ENCODE measurements at regions not wholly inside any gene's neighbourhood (a gene's known extent, or its start where the extent isn't known, plus 50 kb on each side); places are given as distances from the start of the nearest gene placed in this dataset.
A peak's percentile ranks its signal among the peaks of the same experiment; 100 is the strongest.
"Not testable (repeated sequence)": the region's sequence is repeated elsewhere in the genome, so short reads cannot be mapped to it uniquely, and the experiment has no call there.

DNA sequence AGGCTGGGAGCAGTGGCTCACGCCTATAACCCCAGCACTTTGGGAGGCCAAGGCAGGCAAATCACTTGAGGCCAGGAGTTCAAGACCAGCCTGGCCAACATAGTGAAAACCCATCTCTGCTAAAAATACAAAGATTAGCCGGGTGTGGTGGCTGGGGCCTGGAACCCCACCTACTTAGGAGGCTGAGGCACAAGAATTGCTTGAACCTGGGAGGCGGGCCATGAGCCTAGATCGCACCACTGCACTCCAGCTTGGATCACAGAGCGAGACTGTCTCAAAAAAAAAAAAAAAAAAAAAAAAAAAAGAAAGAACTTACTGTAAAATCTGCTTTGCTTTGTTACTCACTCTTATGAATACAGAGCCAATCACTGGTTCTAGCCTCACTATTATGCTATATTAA lies 166.4 kb upstream of the TMCC3 start:
- not testable (repeated sequence) for H3K4me1 ChIP-seq (ENCODE audit: control insufficient read depth, insufficient read depth, low read length); DNase-seq; H3K9me3 ChIP-seq (ENCODE audit: control insufficient read depth, low read depth, low read length); H3K4me3 ChIP-seq (ENCODE audit: low read length); H3K27me3 ChIP-seq (ENCODE audit: control insufficient read depth, insufficient read depth, low read length); H3K36me3 ChIP-seq (ENCODE audit: control insufficient read depth, insufficient read depth, low read length); H3K27ac ChIP-seq (ENCODE audit: low read length)
- no CpG with 5 or more reads among the region's 5 CpGs for WGBS (ENCODE audit: insufficient coverage, low lambda C conversion rate)

GRCh38 chr12:94815958-94816357 lies 165.6 kb upstream of the TMCC3 start:
- H3K9me3 ChIP-seq (ENCODE audit: control insufficient read depth, low read depth, low read length), result peaks cover 12% of the 10 kb centered on the region
- H3K27ac ChIP-seq (ENCODE audit: low read length), result no peak overlapping the region
- no peaks in the 10 kb centered on the region for H3K27me3 ChIP-seq (ENCODE audit: control insufficient read depth, insufficient read depth, low read length)
- no peaks in the 10 kb centered on the region for H3K36me3 ChIP-seq (ENCODE audit: control insufficient read depth, insufficient read depth, low read length)
- no CpG with 5 or more reads among the region's 7 CpGs for WGBS (ENCODE audit: insufficient coverage, low lambda C conversion rate)
- DNase-seq, result no peak
- H3K4me1 ChIP-seq (ENCODE audit: control insufficient read depth, insufficient read depth, low read length), result no peaks in the 10 kb centered on the region
- H3K4me3 ChIP-seq (ENCODE audit: low read length), result no peak overlapping the region

- no peaks in the 10 kb centered on the region for H3K36me3 ChIP-seq (ENCODE audit: control insufficient read depth, insufficient read depth, low read length)
- no peak for DNase-seq
- no CpG with 5 or more reads among the region's 2 CpGs for WGBS (ENCODE audit: insufficient coverage, low lambda C conversion rate)
- no peak overlapping the region for H3K4me3 ChIP-seq (ENCODE audit: low read length)
- H3K4me1 ChIP-seq (ENCODE audit: control insufficient read depth, insufficient read depth, low read length), result no peaks in the 10 kb centered on the region
- H3K9me3 ChIP-seq (ENCODE audit: control insufficient read depth, low read depth, low read length), result peaks cover 15% of the 10 kb centered on the region
- H3K27ac ChIP-seq (ENCODE audit: low read length), result no peak overlapping the region
- no peaks in the 10 kb centered on the region for H3K27me3 ChIP-seq (ENCODE audit: control insufficient read depth, insufficient read depth, low read length)
Observed at GRCh38 chr12:94815450-94815849, 165.1 kb upstream of the TMCC3 start.

DNA sequence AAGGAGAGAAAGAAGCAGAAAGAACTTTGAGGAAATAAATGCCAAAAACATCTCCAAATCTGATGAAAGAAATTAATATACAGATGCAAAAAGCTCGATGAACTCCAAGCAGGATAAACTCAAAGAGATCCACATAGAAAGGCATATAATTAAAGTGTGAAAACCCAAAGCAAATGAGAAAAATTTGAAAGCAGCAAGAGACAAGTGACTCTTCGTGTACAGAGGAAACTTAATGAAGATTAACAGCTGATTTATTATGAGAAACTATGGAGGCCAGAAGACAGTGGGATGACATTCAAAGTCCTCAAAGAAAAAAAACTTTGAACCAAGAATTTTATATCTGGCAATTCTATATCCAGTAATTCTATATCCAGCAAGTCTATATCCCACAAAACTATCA lies 163.0 kb upstream of the TMCC3 start:
- DNase-seq, result no peak
- Histone ChIP-seq H3K27me3 (ENCODE audit: control insufficient read depth, insufficient read depth, low read length) (no peaks in the 10 kb centered on the region), H3K36me3 (ENCODE audit: control insufficient read depth, insufficient read depth, low read length) (no peaks in the 10 kb centered on the region), H3K9me3 (ENCODE audit: control insufficient read depth, low read depth, low read length) (peaks cover 15% of the 10 kb centered on the region), H3K4me1 (ENCODE audit: control insufficient read depth, insufficient read depth, low read length) (no peaks in the 10 kb centered on the region), H3K27ac (ENCODE audit: low read length) (no peak overlapping the region), H3K4me3 (ENCODE audit: low read length) (no peak overlapping the region)
- 100% methylated on average over 1 of the region's 2 CpGs for WGBS (ENCODE audit: insufficient coverage, low lambda C conversion rate)

DNA sequence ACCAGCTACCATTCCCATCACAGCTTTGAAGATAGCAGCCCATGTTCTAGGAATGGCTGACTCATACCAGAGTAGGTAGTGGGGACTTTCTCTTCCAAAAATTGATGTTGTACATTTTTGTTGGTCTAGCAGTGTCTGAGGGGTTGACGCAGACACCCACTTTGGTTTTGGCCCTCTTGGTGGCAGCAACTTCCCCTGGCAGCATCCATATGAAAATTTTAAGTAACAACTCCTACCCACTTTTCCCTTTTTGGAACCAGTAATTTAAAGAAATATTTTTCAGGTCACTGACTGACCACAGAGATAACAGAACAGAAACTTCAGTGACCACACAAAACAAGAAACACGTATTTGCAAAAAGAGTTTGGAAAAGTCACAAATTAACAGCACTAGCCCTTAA lies 162.0 kb upstream of the TMCC3 start:
- H3K4me1 ChIP-seq (ENCODE audit: control insufficient read depth, insufficient read depth, low read length), result peaks cover 4% of the 10 kb centered on the region
- peaks cover 15% of the 10 kb centered on the region for H3K9me3 ChIP-seq (ENCODE audit: control insufficient read depth, low read depth, low read length)
- no peak overlapping the region for H3K27ac ChIP-seq (ENCODE audit: low read length)
- H3K36me3 ChIP-seq (ENCODE audit: control insufficient read depth, insufficient read depth, low read length), result no peaks in the 10 kb centered on the region
- no peak overlapping the region for H3K4me3 ChIP-seq (ENCODE audit: low read length)
- H3K27me3 ChIP-seq (ENCODE audit: control insufficient read depth, insufficient read depth, low read length), result no peaks in the 10 kb centered on the region
- WGBS (ENCODE audit: insufficient coverage, low lambda C conversion rate), result 89% methylated on average over 1 of the region's 2 CpGs
- DNase-seq, result no peak

GRCh38 chr12:94811611-94812010 lies 161.3 kb upstream of the TMCC3 start:
- Histone ChIP-seq H3K4me3 (ENCODE audit: low read length) (no peak overlapping the region), H3K4me1 (ENCODE audit: control insufficient read depth, insufficient read depth, low read length) (peaks cover 4% of the 10 kb centered on the region), H3K27me3 (ENCODE audit: control insufficient read depth, insufficient read depth, low read length) (no peaks in the 10 kb centered on the region), H3K36me3 (ENCODE audit: control insufficient read depth, insufficient read depth, low read length) (no peaks in the 10 kb centered on the region), H3K27ac (ENCODE audit: low read length) (no peak overlapping the region), H3K9me3 (ENCODE audit: control insufficient read depth, low read depth, low read length) (peaks cover 15% of the 10 kb centered on the region)
- no peak for DNase-seq

DNA sequence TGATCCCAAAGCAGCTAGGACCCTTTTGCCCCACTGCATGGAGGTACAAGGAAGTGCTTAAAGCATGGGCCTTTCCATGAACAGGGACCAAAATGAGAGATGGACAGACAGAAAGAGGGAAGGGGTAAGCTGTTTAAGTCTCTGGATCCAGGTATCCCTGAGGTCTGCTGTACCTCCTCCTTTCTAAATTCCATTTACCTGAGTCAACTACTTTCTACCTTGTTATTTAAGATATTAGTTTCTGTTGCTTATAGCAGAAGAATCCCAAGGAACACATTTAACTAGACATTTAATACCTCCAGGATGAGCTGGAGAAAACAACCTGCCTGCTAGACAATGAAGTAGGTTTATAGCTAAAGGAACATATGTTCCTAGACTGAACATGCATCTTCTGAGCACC lies 157.6 kb upstream of the TMCC3 start:
- peaks cover 7% of the 10 kb centered on the region for H3K9me3 ChIP-seq (ENCODE audit: control insufficient read depth, low read depth, low read length)
- DNase-seq, result no peak
- H3K36me3 ChIP-seq (ENCODE audit: control insufficient read depth, insufficient read depth, low read length), result no peaks in the 10 kb centered on the region
- peaks cover 7% of the 10 kb centered on the region for H3K4me1 ChIP-seq (ENCODE audit: control insufficient read depth, insufficient read depth, low read length)
- H3K27me3 ChIP-seq (ENCODE audit: control insufficient read depth, insufficient read depth, low read length), result no peaks in the 10 kb centered on the region
- no peak overlapping the region for H3K4me3 ChIP-seq (ENCODE audit: low read length)
- no peak overlapping the region for H3K27ac ChIP-seq (ENCODE audit: low read length)

DNA sequence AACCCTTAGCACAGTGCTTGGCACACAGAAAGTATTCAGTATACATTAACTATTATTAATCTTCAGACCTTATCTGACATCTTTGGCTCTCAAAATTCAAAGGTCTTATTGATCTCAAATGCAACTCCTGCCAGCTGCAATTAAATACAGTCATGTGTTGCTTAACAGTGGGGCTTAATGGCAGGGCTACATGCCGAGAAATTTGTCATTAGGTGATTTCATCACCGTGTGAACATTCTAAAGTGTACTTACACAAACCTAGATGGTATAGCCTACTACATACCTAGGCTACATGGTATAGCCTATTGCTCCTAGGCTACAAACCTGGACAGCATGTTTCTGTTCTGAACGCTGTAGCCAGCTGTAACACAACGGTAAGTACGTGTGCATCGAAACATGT lies 156.3 kb upstream of the TMCC3 start:
- Histone ChIP-seq H3K4me3 (ENCODE audit: low read length) (no peak overlapping the region), H3K4me1 (ENCODE audit: control insufficient read depth, insufficient read depth, low read length) (peaks cover 7% of the 10 kb centered on the region), H3K27me3 (ENCODE audit: control insufficient read depth, insufficient read depth, low read length) (no peaks in the 10 kb centered on the region), H3K27ac (ENCODE audit: low read length) (no peak overlapping the region), H3K36me3 (ENCODE audit: control insufficient read depth, insufficient read depth, low read length) (no peaks in the 10 kb centered on the region), H3K9me3 (ENCODE audit: control insufficient read depth, low read depth, low read length) (peaks cover 7% of the 10 kb centered on the region)
- no CpG with 5 or more reads among the region's 6 CpGs for WGBS (ENCODE audit: insufficient coverage, low lambda C conversion rate)
- peak in 1 of 2 donors; percentile 65 for DNase-seq

DNA sequence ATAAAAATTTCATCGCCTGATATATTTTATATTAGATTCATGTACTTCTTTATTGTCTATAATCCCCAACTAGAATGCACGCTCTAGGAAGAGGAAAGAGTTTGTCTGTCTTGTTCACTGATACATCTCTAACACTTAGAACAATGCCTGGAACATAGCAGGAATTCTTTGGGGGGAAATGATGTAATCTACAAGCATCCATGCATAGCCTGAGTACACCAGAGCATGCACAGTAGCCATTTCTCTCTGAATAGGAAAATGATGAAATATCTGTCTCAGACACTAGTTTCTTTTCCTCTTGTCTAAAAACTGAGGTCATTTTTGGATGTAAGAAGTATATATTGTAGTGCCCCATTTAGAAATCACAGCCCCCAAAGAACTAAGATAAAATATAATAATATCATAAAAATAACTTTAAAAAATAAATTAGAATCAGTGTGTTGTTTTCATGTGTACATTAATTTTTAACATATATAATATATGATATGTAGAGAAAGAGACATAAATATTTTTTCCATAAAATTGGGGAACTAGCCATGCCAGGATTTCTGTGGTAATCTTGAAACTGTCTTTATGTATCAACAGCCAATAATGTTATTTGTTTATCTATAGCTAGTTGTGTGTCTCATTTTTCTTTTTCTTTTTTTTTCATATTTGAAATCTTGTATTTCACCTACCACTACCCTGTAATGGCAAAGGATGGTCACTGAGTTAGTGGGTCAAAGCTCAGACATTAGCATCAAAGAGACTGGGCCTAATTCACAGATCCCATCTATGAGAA lies 155.6 kb upstream of the TMCC3 start:
- H3K36me3 ChIP-seq (ENCODE audit: control insufficient read depth, insufficient read depth, low read length), result no peaks in the 10 kb centered on the region
- H3K9me3 ChIP-seq (ENCODE audit: control insufficient read depth, low read depth, low read length), result peaks cover 4% of the 10 kb centered on the region
- H3K4me3 ChIP-seq (ENCODE audit: low read length), result no peak overlapping the region
- H3K27ac ChIP-seq (ENCODE audit: low read length), result no peak overlapping the region
- no peak for DNase-seq
- WGBS (ENCODE audit: insufficient coverage, low lambda C conversion rate), result 90% methylated on average over 2 of the region's 2 CpGs
- peaks cover 7% of the 10 kb centered on the region for H3K4me1 ChIP-seq (ENCODE audit: control insufficient read depth, insufficient read depth, low read length)
- H3K27me3 ChIP-seq (ENCODE audit: control insufficient read depth, insufficient read depth, low read length), result no peaks in the 10 kb centered on the region

GRCh38 chr12:94803939-94804338 lies 153.6 kb upstream of the TMCC3 start:
- no peaks in the 10 kb centered on the region for H3K9me3 ChIP-seq (ENCODE audit: control insufficient read depth, low read depth, low read length)
- no peak for DNase-seq
- WGBS (ENCODE audit: insufficient coverage, low lambda C conversion rate), result no CpG with 5 or more reads among the region's 4 CpGs
- H3K4me1 ChIP-seq (ENCODE audit: control insufficient read depth, insufficient read depth, low read length), result peaks cover 7% of the 10 kb centered on the region
- no peak overlapping the region for H3K27ac ChIP-seq (ENCODE audit: low read length)
- H3K27me3 ChIP-seq (ENCODE audit: control insufficient read depth, insufficient read depth, low read length), result no peaks in the 10 kb centered on the region
- no peak overlapping the region for H3K4me3 ChIP-seq (ENCODE audit: low read length)
- no peaks in the 10 kb centered on the region for H3K36me3 ChIP-seq (ENCODE audit: control insufficient read depth, insufficient read depth, low read length)

DNA sequence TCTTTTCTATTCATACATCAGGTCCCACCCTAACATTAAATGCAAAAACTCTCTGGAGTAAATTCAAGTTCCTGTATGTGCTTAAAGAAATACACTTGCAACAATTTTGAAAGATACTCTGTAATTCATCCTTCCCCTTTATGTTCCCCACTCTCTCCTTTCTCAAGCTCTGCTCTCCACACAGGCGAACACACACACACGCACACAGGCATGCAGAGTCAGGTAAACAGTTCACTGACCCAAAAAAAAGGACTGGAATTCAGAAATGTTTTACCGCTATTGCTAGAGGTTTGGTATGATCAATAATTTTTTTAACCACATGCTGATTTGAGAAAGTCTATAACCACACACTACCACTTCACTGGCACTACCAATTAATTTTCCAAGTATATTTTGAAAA lies 152.4 kb upstream of the TMCC3 start:
- H3K36me3 ChIP-seq (ENCODE audit: control insufficient read depth, insufficient read depth, low read length), result no peaks in the 10 kb centered on the region
- H3K27me3 ChIP-seq (ENCODE audit: control insufficient read depth, insufficient read depth, low read length), result no peaks in the 10 kb centered on the region
- H3K4me1 ChIP-seq (ENCODE audit: control insufficient read depth, insufficient read depth, low read length), result peaks cover 6% of the 10 kb centered on the region
- H3K9me3 ChIP-seq (ENCODE audit: control insufficient read depth, low read depth, low read length), result no peaks in the 10 kb centered on the region
- DNase-seq, result no peak
- 40% methylated on average over 1 of the region's 3 CpGs for WGBS (ENCODE audit: insufficient coverage, low lambda C conversion rate)
- H3K4me3 ChIP-seq (ENCODE audit: low read length), result no peak overlapping the region
- H3K27ac ChIP-seq (ENCODE audit: low read length), result no peak overlapping the region

Data from large intestine (tissue), 3 donors.